HG03439 (cell line): ENCODE measurements at regions not wholly inside any gene's neighbourhood (a gene's known extent, or its start where the extent isn't known, plus 50 kb on each side); places are given as distances from the start of the nearest gene placed in this dataset.
"Not testable (repeated sequence)": the region's sequence is repeated elsewhere in the genome, so short reads cannot be mapped to it uniquely, and the experiment has no call there.

Source experiments
- ATAC-seq: cut with Tn5 transposase; IDR thresholded peaks from one replicate; pipeline ENCODE4 v1.9.1; 2021; ENCODE audit warnings: mild to moderate bottlenecking, moderate library complexity; ENCODE audit not compliant: unreplicated experiment

- not testable (repeated sequence) for ATAC-seq
Measured at GRCh38 chr15:20244792-20245191, 296.8 kb downstream of the GOLGA6L6 start.

DNA sequence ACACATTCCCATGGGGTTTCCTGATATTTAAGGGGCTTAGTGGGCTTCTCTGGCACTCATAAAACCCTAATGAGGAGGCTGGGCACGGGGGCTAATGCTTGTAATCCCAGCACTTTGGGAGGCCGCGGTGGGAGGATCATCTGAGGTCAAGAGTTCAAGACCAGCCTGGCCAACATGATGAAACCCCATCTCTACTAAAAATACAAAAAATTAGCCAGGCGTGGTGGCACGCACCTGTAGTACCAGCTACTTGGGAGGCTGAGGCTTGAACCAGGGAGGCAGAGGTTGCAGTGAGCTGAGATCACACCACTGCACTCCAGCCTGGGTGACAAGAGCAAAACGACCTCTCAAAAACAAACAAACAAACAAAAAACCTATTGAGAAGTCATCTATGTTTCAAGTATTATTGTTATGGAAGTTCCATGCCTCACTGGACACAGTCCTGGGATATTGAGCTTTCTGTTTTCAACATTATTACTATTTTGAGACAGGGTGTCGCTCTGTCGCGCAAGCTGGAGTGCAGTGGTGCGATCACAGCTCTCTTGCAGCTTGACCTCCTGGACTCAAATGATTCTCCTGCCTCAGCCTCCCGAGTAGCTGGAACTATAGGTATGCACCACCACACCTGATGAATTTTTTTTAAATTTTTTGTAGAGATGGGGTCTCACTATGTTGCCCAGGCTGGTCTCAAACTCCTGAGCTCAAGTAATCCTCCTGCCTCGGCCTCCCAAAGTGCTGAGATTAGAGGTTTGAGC lies 297.9 kb downstream of the GOLGA6L6 start:
- not testable (repeated sequence) for ATAC-seq

DNA sequence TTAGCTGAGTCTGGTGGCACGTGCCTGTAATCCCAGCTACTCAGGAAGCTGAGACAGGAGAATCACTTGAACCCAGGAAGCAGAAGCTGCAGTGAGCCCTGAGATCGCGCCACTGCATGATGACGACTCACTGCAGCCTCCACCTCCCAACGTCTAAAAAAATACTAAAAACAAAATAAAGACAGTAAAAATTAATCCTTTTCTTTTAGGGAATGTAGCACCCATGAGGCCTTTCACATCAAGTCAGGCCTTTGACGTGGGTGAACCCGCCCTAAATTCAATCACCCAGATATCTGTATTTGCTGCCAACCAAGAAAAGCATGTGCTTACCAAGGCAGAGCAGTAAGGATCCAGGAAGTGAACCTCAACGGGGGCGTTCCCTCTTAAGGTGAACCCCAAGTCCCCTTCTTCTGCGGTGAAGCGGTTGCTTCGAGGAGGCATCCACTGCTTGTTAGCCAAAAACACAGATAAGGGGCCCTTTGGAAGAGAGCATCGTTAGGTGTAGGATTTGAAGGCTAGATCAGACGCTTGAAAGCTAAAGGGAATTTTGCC lies 301.2 kb downstream of the GOLGA6L6 start:
- not testable (repeated sequence) for ATAC-seq

GRCh38 chr15:20239186-20239585 lies 302.4 kb downstream of the GOLGA6L6 start:
- ATAC-seq = not testable (repeated sequence)

DNA sequence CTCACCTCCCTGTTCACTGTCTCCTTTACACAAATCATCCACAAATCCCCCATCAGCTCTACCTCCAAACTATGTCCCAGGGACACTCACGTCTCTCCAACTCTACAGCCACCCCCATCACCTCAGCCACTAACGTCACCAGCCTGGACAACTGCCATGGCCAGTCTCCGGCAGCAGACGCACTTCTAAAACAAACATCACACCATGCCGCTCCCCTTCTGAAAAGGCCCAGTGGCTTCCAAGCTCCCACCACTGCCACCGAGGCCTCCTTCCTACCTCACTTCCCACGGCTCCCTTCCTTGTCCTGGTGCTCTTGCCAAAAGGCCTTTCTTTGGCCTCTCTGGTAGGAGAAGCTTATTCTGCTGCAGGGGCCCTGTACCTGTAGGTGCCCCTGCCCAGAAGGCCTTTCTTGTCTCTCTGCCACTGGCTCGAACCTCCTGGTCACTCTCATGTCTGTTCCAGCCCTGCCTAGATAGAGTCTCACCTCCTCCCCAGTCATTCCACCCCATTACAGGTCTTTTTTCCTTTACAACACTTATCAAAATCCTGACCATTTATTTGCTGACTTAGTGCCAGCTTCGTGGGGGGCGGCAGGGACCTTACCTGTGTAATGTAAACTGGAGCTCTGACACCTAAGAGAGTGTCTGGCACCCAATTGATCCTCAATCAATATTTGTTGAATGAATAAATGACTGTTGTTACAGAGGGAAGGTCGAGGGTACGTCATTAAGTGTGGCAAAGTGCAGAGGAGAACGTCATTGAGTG lies 304.2 kb downstream of the GOLGA6L6 start:
- not testable (repeated sequence) for ATAC-seq

- not testable (repeated sequence) for ATAC-seq
Measured at GRCh38 chr15:20235728-20236127, 305.9 kb downstream of the GOLGA6L6 start.

- ATAC-seq = not testable (repeated sequence)
Measured at GRCh38 chr15:20234006-20234540, 307.5 kb downstream of the GOLGA6L6 start.

- ATAC-seq = not testable (repeated sequence)
Measured at GRCh38 chr15:20232457-20232856, 309.1 kb downstream of the GOLGA6L6 start.

DNA sequence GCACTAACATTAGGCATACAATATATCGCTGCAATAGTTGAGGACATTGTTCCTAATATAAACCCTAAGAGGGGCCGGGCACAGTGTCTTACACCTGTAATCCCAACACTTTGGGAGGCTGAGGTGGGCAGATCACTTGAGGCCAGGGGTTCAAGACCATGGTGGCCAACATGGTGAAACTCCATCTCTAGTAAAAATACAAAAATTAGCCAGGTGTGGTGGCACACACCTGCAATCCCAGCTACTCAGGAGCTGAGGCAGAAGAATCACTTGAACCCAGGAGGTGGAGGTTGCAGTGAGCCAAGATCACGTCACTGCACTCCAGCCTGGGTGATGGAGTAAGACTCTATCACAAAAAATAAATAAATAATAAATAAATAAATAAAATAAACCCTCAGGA lies 310.9 kb downstream of the GOLGA6L6 start:
- ATAC-seq = not testable (repeated sequence)

DNA sequence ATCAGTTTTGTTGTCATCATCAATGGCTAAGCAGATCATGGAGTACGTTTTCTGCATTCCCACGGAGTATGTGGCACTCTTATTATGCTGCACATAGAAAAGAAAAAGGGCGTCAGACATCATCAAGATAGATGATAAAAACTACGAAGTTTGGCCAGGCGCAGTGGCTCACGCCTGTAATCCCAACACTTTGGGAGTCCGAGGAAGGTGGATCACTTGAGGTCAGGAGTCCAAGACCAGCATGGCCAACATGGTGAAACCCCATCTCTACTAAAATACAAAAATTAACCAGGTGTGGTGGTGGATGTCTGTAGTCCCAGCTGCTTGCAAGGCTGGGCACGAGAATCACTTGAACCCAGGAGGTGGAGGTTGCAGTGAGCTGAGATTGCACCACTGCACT lies 312.8 kb downstream of the GOLGA6L6 start:
- not testable (repeated sequence) for ATAC-seq

DNA sequence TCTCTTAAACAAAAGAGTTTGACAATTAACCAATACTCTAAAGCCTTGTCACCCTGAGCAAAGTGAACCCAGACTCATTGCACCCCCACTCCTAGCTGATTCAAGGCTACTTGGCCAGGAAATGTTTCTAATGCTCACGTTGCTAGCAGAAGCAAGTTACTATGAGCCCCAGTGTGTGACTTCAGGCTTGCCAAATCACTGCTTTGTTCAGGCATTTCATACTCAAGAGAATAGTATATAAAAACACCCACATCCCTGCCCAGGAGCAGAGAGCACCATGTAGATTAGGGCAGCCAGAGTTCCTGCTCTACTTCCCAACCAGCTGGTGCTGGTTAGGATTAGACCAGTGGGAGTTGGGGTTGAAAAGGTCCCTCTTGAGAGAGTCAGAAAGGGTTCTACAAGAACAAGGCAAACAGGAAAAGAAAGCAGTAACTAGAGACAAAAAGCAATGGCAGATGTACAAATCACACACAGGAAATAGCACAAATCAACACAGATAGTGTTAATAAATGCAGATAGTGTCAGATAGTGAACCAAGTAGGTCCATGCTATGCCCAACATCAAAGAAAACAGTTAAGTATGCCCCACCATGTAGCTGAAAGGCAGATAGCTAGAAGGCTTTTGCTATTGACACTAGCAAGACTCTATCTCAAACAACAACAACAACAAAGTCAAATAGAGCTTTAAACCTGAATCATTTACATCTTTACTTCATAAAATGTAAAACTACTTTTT lies 314.3 kb downstream of the GOLGA6L6 start:
- not testable (repeated sequence) for ATAC-seq

DNA sequence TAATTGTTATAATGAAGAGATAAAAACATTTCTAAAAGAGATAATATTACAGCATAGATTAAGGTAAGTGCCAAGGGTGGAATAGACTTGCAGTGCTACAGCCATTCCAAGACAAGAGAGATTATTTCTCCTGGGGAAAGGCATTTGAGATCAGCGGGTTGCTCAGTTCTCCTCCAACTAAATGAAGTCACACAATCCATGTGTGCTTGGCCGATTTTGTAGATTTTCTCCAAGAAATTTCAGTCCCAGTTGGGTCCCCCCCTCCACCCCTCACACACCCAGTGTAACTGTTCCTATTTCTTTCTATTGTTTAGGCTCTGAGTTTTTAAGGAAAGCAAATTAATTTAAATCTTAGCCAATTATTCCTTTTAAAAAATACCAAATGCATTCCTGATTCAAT lies 315.1 kb downstream of the GOLGA6L6 start:
- ATAC-seq = not testable (repeated sequence)

GRCh38 chr15:20221063-20221462 lies 320.5 kb downstream of the GOLGA6L6 start:
- not testable (repeated sequence) for ATAC-seq

GRCh38 chr15:20219171-20219570 lies 322.4 kb downstream of the GOLGA6L6 start:
- ATAC-seq = not testable (repeated sequence)

GRCh38 chr15:20215700-20216099 lies 325.9 kb downstream of the GOLGA6L6 start:
- ATAC-seq = not testable (repeated sequence)

DNA sequence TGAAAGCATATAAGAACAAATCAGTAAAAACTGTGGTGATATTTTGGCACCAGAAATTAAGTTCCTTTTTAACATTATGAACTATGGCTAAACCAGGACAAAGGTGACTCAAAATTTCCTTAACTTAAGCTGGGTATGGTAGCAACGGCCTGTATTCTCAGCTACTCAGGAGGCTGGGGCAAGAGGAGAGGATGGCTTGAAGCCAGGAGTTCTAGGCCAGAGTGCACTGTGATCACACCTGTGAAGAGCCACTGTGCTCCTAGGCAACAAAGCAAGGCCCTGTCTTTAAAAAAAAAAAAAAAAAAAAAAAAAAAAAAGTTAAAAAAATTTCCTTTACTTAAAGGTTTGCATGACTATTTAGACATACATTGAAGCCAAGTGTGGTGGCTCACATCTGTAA lies 327.5 kb downstream of the GOLGA6L6 start:
- ATAC-seq = not testable (repeated sequence)

- not testable (repeated sequence) for ATAC-seq
Measured at GRCh38 chr15:20211508-20211907, 330.1 kb downstream of the GOLGA6L6 start.

- not testable (repeated sequence) for ATAC-seq
Measured at GRCh38 chr15:20209973-20210372, 331.6 kb downstream of the GOLGA6L6 start.

DNA sequence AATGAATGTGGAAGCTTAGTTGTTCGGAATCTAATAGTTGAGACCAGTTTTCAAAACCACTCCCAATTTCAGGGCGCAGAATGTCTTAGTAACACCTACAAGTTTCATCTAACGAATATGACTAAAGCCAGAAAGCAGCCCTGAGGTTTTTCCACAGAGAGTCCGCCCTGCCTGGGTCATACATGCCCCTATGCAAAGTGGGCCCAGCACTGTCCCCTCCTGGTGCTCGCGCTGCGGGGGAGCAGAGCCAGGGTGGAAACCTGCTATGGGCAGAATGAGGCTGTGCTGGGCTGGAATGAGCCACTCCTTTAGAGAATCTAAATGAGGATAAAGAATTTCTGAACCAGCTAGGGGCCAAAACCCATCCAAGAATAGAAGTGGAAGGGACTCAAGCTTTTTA lies 334.0 kb downstream of the GOLGA6L6 start:
- not testable (repeated sequence) for ATAC-seq

- not testable (repeated sequence) for ATAC-seq
Measured at GRCh38 chr15:20207198-20207597, 334.4 kb downstream of the GOLGA6L6 start.
